Keratinocyte (primary cell): ENCODE measurements at regions not wholly inside any gene's neighbourhood (a gene's known extent, or its start where the extent isn't known, plus 50 kb on each side); places are given as distances from the start of the nearest gene placed in this dataset.

ENCODE experiments used
- DNase-seq: peaks from one replicate; pipeline ENCODE4 v3.0.0-alpha.2; 2011; ENCODE audit warnings: low read depth, missing footprints, low spot score
- FAIRE-seq: peaks from 2 replicates; lab custom pipeline; 2011; peaks lifted over from hg19 to GRCh38; lab: Jason Lieb, UNC
- H2AFZ ChIP-seq: 2 replicates; pipeline ENCODE4 v1.6.0; 2012; ENCODE audit warnings: low read length, control low read depth, inconsistent platforms; ENCODE audit not compliant: control insufficient read depth
- H3K27ac ChIP-seq: 2 replicates; pipeline ENCODE4 v1.5.1; 2011; ENCODE audit warnings: low read length; ENCODE audit not compliant: control insufficient read depth, insufficient read depth
- H3K27me3 ChIP-seq: 3 replicates; pipeline ENCODE4 v1.6.0; 2011; ENCODE audit warnings: low read length; ENCODE audit not compliant: control insufficient read depth, insufficient read depth; ENCODE audit errors: extremely low read depth
- H3K36me3 ChIP-seq, 2 experiments: 2 replicates in 1 of 2; 3 replicates in 1 of 2; pipeline ENCODE4 v1.5.1; 2011; ENCODE audit warnings: low read length in 2 of 2, mild to moderate bottlenecking in 1 of 2; ENCODE audit not compliant: control insufficient read depth in 2 of 2, insufficient read depth in 2 of 2; ENCODE audit errors: extremely low read depth in 1 of 2
- H3K4me1 ChIP-seq: 3 replicates; pipeline ENCODE4 v1.5.1; 2011; ENCODE audit warnings: low read length; ENCODE audit not compliant: control insufficient read depth, insufficient read depth; ENCODE audit errors: extremely low read depth
- H3K4me2 ChIP-seq: 3 replicates; pipeline ENCODE4 v1.6.0; 2011; ENCODE audit warnings: low read depth, low read length; ENCODE audit not compliant: control insufficient read depth, insufficient read depth; ENCODE audit errors: extremely low read depth
- H3K4me3 ChIP-seq, 3 experiments: fragments of 200-600 bp in 1 of 3; sonication (generic) in 1 of 3; 2 replicates in 2 of 3; 3 replicates in 1 of 3; pipeline ENCODE4 v1.5.1; 2011 to 2016; ENCODE audit warnings: low read length in 3 of 3, mild to moderate bottlenecking in 3 of 3, control low read depth in 2 of 3, inconsistent platforms in 1 of 3, low read depth in 1 of 3, mixed read lengths in 1 of 3, mixed run types in 1 of 3, moderate library complexity in 1 of 3; ENCODE audit not compliant: control insufficient read depth in 2 of 3, insufficient read depth in 2 of 3; ENCODE audit errors: extremely low read depth in 1 of 3
- H3K79me2 ChIP-seq: 2 replicates; pipeline ENCODE4 v1.6.0; 2012; ENCODE audit warnings: low read length; ENCODE audit not compliant: control insufficient read depth, insufficient read depth
- H3K9ac ChIP-seq: 3 replicates; pipeline ENCODE4 v1.6.0; 2011; ENCODE audit warnings: low read length; ENCODE audit not compliant: control insufficient read depth, insufficient read depth; ENCODE audit errors: extremely low read depth
- H3K9me1 ChIP-seq: 3 replicates; pipeline ENCODE4 v1.6.0; 2011; ENCODE audit warnings: low read length; ENCODE audit not compliant: control insufficient read depth, insufficient read depth; ENCODE audit errors: extremely low read depth
- H3K9me3 ChIP-seq: 2 replicates; pipeline ENCODE4 v1.5.1; 2012; ENCODE audit warnings: low read depth, low read length; ENCODE audit not compliant: control insufficient read depth
- H4K20me1 ChIP-seq: 3 replicates; pipeline ENCODE4 v1.6.0; 2011; ENCODE audit warnings: low read length; ENCODE audit not compliant: control insufficient read depth, insufficient read depth; ENCODE audit errors: extremely low read depth
- EZH2 ChIP-seq: IDR thresholded peaks from one replicate; pipeline ENCODE4 v1.6.1; 2012; ENCODE audit warnings: inconsistent platforms, mild to moderate bottlenecking, low read length, moderate library complexity
- dilution Hi-C: fragments of 300-500 bp; cut with MboI; formaldehyde crosslinking; loops from one replicate; pipeline ENCODE4 v1.7.0; 2020; ENCODE audit warnings: low sequenced_read_pairs; ENCODE audit not compliant: extremely low pct_ligation_motif_present
- TF ChIP-seq, protein P1 (sequence below), 3 experiments: IDR thresholded peaks in 1 of 3; conservative IDR thresholded peaks in 1 of 3; optimal IDR thresholded peaks in 1 of 3; 2 replicates in 2 of 3; 3 replicates in 1 of 3; pipeline versions ENCODE3 to v1.5.1; 2011; ENCODE audit warnings: low read length in 3 of 3, mild to moderate bottlenecking in 3 of 3, moderate library complexity in 2 of 3, control low read depth in 1 of 3, inconsistent platforms in 1 of 3; ENCODE audit not compliant: insufficient read depth in 2 of 3; ENCODE audit errors: extremely low read depth in 1 of 3

DNA sequence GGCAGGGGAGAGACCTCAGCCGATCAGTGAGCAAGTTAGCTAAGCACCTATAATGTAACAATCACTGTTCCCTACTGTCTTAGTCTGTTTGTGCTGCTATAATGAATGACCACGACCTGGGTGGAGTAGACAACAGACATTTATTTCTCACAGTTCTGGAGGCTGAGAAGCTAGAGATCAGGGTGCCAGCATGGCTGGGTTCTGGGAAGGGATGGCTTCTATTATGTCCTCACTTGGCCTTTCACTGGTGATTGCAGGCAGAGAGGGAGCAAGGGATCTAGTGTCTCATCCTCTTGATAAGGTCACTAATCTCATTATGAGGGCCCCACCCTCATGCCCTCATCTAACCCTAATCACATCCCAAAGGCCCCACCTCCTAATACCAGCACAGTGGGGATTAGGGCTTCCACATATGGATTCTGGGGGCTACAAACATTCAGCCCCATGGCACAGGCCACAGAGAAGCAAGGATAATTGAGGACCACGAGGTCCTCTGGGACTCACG lies 162.5 kb downstream of the CD83 start:
- H3K4me3 ChIP-seq: no peak overlapping the region
- FAIRE-seq: no peak
- no peak overlapping the region for H3K9ac ChIP-seq
- no peaks in the 10 kb centered on the region for H3K79me2 ChIP-seq
- H3K9me1 ChIP-seq: no peaks in the 10 kb centered on the region
- no peak for DNase-seq
- no peak overlapping the region for H3K4me2 ChIP-seq
- no peak overlapping the region for H3K27ac ChIP-seq
- no peaks in the 10 kb centered on the region for H3K27me3 ChIP-seq
- peaks cover 24% of the 10 kb centered on the region for H3K4me1 ChIP-seq
- dilution Hi-C loops: no loop called here
- no peak overlapping the region for H2AFZ ChIP-seq
- H4K20me1 ChIP-seq: no peaks in the 10 kb centered on the region
- TF ChIP-seq, protein P1, sequence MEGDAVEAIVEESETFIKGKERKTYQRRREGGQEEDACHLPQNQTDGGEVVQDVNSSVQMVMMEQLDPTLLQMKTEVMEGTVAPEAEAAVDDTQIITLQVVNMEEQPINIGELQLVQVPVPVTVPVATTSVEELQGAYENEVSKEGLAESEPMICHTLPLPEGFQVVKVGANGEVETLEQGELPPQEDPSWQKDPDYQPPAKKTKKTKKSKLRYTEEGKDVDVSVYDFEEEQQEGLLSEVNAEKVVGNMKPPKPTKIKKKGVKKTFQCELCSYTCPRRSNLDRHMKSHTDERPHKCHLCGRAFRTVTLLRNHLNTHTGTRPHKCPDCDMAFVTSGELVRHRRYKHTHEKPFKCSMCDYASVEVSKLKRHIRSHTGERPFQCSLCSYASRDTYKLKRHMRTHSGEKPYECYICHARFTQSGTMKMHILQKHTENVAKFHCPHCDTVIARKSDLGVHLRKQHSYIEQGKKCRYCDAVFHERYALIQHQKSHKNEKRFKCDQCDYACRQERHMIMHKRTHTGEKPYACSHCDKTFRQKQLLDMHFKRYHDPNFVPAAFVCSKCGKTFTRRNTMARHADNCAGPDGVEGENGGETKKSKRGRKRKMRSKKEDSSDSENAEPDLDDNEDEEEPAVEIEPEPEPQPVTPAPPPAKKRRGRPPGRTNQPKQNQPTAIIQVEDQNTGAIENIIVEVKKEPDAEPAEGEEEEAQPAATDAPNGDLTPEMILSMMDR (optimal IDR thresholded peaks at IDR 0.05 in 1 of 3, IDR thresholded peaks at IDR 0.05 in 1 of 3, conservative IDR thresholded peaks at IDR 0.05 in 1 of 3; ENCODE audit: extremely low read depth in 1 of 3, insufficient read depth in 2 of 3, low read length in 3 of 3): no peak
- TF ChIP-seq EZH2: no peak
- no peaks in the 10 kb centered on the region for H3K9me3 ChIP-seq
- no peaks in the 10 kb centered on the region for H3K36me3 ChIP-seq

DNA sequence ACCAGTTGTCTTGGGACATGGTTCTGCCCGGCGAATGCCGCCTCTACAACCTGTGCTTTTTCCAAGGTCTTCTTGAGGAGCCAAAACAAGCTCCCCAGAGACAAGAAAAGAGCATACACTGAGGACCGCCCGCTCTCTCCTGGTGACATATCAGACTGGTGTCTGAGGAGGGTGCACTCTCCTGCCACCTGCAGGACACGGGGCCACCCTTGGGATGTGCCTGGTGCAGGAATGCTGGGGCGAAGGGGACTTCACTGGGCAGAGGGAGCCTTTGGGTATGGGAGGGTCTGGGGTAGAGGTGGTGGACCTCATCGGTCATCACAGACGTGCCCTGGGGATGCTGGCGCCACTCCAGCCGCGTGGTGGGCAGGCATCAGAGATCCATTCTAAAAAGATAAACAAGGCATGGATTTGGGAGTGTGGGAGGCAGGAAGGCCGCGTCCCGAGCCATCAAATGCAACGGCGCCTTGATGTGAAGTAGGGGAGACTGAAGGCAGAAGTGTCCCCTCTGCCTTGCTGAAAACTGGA lies 163.3 kb downstream of the CD83 start:
- Histone ChIP-seq H3K27ac (no peak overlapping the region), H4K20me1 (no peaks in the 10 kb centered on the region), H3K36me3 (no peaks in the 10 kb centered on the region), H3K9me1 (no peaks in the 10 kb centered on the region), H3K9me3 (no peaks in the 10 kb centered on the region), H3K9ac (no peak overlapping the region), H3K4me3 (no peak overlapping the region), H3K79me2 (no peaks in the 10 kb centered on the region), H2AFZ (no peak overlapping the region), H3K27me3 (no peaks in the 10 kb centered on the region), H3K4me1 (peaks cover 20% of the 10 kb centered on the region), H3K4me2 (no peak overlapping the region)
- dilution Hi-C loops: no loop called here
- FAIRE-seq: no peak
- DNase-seq: no peak
- TF ChIP-seq, protein P1 (optimal IDR thresholded peaks at IDR 0.05 in 1 of 3, IDR thresholded peaks at IDR 0.05 in 1 of 3, conservative IDR thresholded peaks at IDR 0.05 in 1 of 3; ENCODE audit: extremely low read depth in 1 of 3, insufficient read depth in 2 of 3, low read length in 3 of 3): peak in 1 of 3 experiments; percentile 41
- TF ChIP-seq EZH2: no peak
